ENCODE measurements at regions not wholly inside any gene's neighbourhood (a gene's known extent, or its start where the extent isn't known, plus 50 kb on each side); places are given as distances from the start of the nearest gene placed in this dataset.

- DNase-seq (ENCODE audit: low spot score) = no peak
- no peak for TF ChIP-seq CTCF (IDR thresholded peaks at IDR 0.05; ENCODE audit: extremely low read depth, missing control alignments)
These were observed 513.7 kb downstream of the MAFB start for GRCh38 chr20:40175296-40175695.

GRCh38 chr20:40173872-40174271 lies 515.2 kb downstream of the MAFB start:
- no peak for DNase-seq (ENCODE audit: low spot score)
- no peak for TF ChIP-seq CTCF (IDR thresholded peaks at IDR 0.05; ENCODE audit: extremely low read depth, missing control alignments)

GRCh38 chr20:40168981-40169620 lies 519.9 kb downstream of the MAFB start:
- no peak for DNase-seq (ENCODE audit: low spot score)
- TF ChIP-seq CTCF (IDR thresholded peaks at IDR 0.05; ENCODE audit: extremely low read depth, missing control alignments) = no peak

DNA sequence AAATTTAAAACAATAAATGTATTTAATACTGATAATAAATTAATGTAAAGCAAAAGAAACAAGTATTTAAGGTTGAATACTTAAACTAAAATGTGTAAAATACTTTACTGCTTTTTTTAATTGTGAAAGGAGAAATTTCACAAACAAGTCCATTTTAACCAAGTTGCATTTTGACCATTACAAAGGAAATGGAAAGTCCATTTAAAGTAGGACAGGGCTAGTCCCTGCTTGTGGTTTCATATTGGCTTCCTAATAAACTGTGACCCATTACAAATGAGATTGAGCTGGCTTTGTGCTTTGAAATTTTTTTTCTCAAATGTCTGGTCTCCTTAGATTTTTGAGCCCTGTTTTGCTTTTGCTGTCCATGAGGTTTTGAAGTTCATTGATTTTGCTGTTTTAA lies 527.6 kb downstream of the MAFB start:
- no peak for TF ChIP-seq CTCF (IDR thresholded peaks at IDR 0.05; ENCODE audit: extremely low read depth, missing control alignments)
- no peak for DNase-seq (ENCODE audit: low spot score)

DNA sequence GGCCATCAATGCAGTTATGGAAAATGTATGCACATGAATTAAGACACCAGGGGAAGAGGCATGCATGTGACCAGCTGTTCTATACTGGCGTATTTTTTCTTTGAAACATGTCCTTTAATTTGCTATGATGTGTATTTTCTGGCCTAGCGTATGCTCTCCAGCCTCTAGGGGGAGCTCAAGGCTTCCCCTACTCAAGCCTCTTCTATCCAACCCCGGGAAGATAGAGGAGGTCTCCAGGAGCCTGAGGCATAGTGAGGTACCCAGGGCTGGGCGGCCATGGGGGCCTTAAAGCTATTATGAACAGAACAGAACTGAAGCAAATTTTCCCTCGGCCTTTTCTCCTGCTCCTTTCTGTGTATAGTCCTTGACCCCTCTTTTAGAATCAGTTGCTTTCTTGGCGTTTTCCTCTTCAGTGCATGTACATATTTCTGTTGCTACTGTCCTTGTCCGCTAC lies 528.9 kb downstream of the MAFB start:
- peak; percentile 39 for DNase-seq (ENCODE audit: low spot score)
- peak; percentile 57 for TF ChIP-seq CTCF (IDR thresholded peaks at IDR 0.05; ENCODE audit: extremely low read depth, missing control alignments)

- no peak for TF ChIP-seq CTCF (IDR thresholded peaks at IDR 0.05; ENCODE audit: extremely low read depth, missing control alignments)
- DNase-seq (ENCODE audit: low spot score) = no peak
These were observed 529.8 kb downstream of the MAFB start for GRCh38 chr20:40159276-40159675.

DNA sequence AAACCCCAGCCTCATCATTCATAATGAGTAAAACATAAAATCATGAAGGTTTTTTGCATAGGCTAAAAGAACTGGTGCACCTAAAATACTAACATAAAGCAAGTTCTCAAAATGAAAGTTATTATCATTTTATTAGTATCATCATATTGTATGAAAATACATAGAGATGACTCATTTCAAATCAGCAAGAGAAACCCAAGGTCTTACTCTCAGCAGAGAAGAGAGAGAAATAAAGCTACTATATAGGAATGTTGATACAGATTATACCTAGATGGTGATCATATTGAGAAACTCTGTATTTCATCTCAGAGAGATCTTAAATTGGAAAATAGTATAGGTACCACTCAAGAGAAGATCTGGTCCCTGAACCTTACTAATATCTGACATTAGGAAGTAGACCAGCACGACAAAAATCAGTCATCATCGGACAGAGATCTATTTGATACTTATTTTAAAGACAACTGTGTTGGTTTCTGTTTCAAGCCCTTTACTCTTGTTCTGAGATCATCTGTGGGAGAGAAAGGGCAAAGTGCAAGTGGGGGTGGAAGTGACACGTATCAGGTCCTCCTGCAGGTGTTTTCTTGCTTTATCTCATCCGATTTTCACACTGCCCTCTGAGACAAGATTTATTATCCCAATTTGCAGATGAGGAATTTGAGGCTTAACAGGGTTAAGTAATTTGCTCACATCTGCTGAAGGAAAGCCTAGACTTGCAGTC lies 532.3 kb downstream of the MAFB start:
- TF ChIP-seq CTCF (IDR thresholded peaks at IDR 0.05; ENCODE audit: extremely low read depth, missing control alignments) = no peak
- peak; percentile 64 for DNase-seq (ENCODE audit: low spot score)
